ENCODE measurements at regions not wholly inside any gene's neighbourhood (a gene's known extent, or its start where the extent isn't known, plus 50 kb on each side); places are given as distances from the start of the nearest gene placed in this dataset.

DNA sequence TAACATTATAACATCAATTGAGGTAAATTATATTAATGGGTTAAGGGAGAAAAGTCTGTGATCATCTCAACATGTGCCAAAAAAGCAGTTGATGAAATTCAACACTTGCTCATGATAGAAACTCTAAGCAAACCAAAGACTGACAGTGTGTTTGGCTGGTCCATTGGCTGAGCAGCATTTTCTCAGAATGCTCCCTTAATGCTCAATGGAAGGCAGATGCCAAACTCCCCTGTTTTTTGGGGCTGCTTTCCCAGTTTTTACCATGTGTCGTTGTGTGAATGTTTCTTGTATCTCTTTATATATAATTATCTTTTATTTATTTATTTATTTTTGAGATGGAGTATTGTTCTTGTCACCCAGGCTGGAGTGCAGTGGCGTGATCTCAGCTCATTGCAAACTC, 114.7 kb downstream of the SEC23IP start:
- TF ChIP-seq GATA3 (IDR thresholded peaks at IDR 0.05; ENCODE audit: low read depth, low read length) (no peak), GATA2 (IDR thresholded peaks at IDR 0.05; ENCODE audit: low read depth, low read length) (no peak)
